ENCODE measurements at regions not wholly inside any gene's neighbourhood (a gene's known extent, or its start where the extent isn't known, plus 50 kb on each side); places are given as distances from the start of the nearest gene placed in this dataset.

GRCh38 chr17:74083321-74083720 lies 120.2 kb upstream of the RPL38 start:
- intact Hi-C loops (cut with DNase I; ENCODE audit: low total_unique reads) (no loop called here), in situ Hi-C loops (cut with MboI; ENCODE audit: low pct_ligation_motif_present in 1 of 4, low pct_unique_long_range_greater_than_20kb in 1 of 4, low sequenced_read_pairs in 3 of 4) (no loop called here)
- no peaks in the 10 kb centered on the region for H3K4me1 ChIP-seq
- WGBS, 2 donors (ENCODE audit: low coverage in 1 of 2) = 40% methylated on average over 3 of the region's 3 CpGs; no CpG with 5 or more reads in 1 of the 2 donors
- H3K9me3 ChIP-seq = peaks cover 3 to 4% of the 10 kb centered on the region in 2 donors
- peaks cover 35% of the 10 kb centered on the region for H3K27me3 ChIP-seq
- TF ChIP-seq EP300 (IDR thresholded peaks at IDR 0.05; ENCODE audit: low read depth) = no peak
- no peak overlapping the region for H3K27ac ChIP-seq
- no peaks in the 10 kb centered on the region for H3K36me3 ChIP-seq
- no peak overlapping the region for H3K4me3 ChIP-seq
- no peak for DNase-seq

DNA sequence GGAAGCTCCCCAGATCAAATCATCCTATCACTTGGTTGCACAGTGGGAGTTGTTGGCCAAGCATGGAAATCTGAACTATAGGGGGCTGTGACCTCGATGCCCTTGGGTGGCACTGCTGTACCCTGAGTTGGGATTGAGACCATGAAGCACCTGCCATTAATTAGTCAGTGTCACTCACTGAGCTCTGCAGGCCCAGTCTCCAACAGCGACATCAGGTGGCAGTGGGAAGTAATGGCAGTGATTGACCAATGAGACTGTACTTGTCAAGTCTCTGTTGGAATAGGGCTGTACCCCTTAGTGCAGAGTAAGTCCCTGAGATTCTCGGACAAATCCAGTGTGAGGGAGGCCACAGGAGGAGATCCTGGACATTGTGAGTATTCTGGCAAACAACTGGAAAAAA lies 118.0 kb upstream of the RPL38 start:
- in situ Hi-C loops (cut with MboI; ENCODE audit: low pct_ligation_motif_present in 1 of 4, low pct_unique_long_range_greater_than_20kb in 1 of 4, low sequenced_read_pairs in 3 of 4) (no loop called here), intact Hi-C loops (cut with DNase I; ENCODE audit: low total_unique reads) (no loop called here)
- 69 to 83% methylated on average over 2 to 3 of the region's 3 CpGs for WGBS, 2 donors (ENCODE audit: low coverage in 1 of 2)
- no peak for DNase-seq
- H3K4me3 ChIP-seq = no peak overlapping the region
- H3K36me3 ChIP-seq = no peaks in the 10 kb centered on the region
- H3K9me3 ChIP-seq = peaks cover 3 to 4% of the 10 kb centered on the region in 2 donors
- no peaks in the 10 kb centered on the region for H3K4me1 ChIP-seq
- TF ChIP-seq POLR2A (IDR thresholded peaks at IDR 0.05) = no peak
- TF ChIP-seq POLR2AphosphoS5 (IDR thresholded peaks at IDR 0.05) = no peak
- no peak for TF ChIP-seq EP300 (IDR thresholded peaks at IDR 0.05; ENCODE audit: low read depth)
- TF ChIP-seq, protein P1, sequence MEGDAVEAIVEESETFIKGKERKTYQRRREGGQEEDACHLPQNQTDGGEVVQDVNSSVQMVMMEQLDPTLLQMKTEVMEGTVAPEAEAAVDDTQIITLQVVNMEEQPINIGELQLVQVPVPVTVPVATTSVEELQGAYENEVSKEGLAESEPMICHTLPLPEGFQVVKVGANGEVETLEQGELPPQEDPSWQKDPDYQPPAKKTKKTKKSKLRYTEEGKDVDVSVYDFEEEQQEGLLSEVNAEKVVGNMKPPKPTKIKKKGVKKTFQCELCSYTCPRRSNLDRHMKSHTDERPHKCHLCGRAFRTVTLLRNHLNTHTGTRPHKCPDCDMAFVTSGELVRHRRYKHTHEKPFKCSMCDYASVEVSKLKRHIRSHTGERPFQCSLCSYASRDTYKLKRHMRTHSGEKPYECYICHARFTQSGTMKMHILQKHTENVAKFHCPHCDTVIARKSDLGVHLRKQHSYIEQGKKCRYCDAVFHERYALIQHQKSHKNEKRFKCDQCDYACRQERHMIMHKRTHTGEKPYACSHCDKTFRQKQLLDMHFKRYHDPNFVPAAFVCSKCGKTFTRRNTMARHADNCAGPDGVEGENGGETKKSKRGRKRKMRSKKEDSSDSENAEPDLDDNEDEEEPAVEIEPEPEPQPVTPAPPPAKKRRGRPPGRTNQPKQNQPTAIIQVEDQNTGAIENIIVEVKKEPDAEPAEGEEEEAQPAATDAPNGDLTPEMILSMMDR (IDR thresholded peaks at IDR 0.05) = no peak
- peaks cover 33% of the 10 kb centered on the region for H3K27me3 ChIP-seq
- H3K27ac ChIP-seq = no peak overlapping the region

GRCh38 chr17:74087002-74087585 lies 116.4 kb upstream of the RPL38 start:
- TF ChIP-seq POLR2A (IDR thresholded peaks at IDR 0.05) (no peak), EP300 (IDR thresholded peaks at IDR 0.05; ENCODE audit: low read depth) (no peak)
- 81% methylated on average over 9 of the region's 9 CpGs; no CpG with 5 or more reads in 1 of the 2 donors for WGBS, 2 donors (ENCODE audit: low coverage in 1 of 2)
- no peaks in the 10 kb centered on the region for H3K36me3 ChIP-seq
- DNase-seq = no peak
- peaks cover 17% of the 10 kb centered on the region for H3K27me3 ChIP-seq
- intact Hi-C loops (cut with DNase I; ENCODE audit: low total_unique reads) (no loop called here), in situ Hi-C loops (cut with MboI; ENCODE audit: low pct_ligation_motif_present in 1 of 4, low pct_unique_long_range_greater_than_20kb in 1 of 4, low sequenced_read_pairs in 3 of 4) (no loop called here)
- no peak overlapping the region for H3K4me3 ChIP-seq
- no peak overlapping the region for H3K27ac ChIP-seq
- peaks cover 3 to 4% of the 10 kb centered on the region in 2 donors for H3K9me3 ChIP-seq
- H3K4me1 ChIP-seq = no peaks in the 10 kb centered on the region

DNA sequence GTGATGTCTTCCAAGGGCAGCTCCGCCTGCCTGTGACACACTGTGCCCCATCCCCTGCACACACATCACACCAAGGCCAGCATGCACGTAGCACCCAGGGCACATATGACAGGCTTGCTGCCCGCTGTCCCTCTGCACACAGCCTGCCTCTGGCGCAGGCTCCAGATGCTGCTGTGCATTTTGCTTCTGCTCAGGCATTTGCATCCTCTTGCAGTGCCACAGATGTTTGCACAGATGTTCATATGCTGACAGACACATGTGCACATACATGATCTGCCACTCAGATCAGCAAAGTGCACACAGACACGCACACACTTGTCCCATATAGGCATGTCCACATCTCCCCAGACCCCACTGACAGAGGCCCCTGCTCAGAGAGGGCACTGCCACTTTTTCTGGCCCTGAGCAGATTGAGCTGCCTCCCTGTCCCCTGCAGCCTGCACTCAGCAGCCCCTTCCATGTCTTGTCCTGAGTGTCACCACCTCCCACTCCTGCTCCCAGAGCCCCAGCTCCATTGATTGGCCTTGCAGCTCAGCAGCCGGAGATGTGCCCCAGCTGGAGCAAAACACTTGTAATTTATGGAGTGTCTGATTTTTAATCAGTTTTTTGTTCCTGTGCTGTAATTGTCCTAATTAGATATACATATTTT lies 115.1 kb upstream of the RPL38 start:
- Histone ChIP-seq H3K27me3 (peaks cover 6% of the 10 kb centered on the region), H3K27ac (no peak overlapping the region), H3K4me3 (no peak overlapping the region), H3K4me1 (no peaks in the 10 kb centered on the region), H3K36me3 (no peaks in the 10 kb centered on the region), H3K9me3 (peaks cover 3 to 4% of the 10 kb centered on the region in 2 donors)
- in situ Hi-C loops (cut with MboI; ENCODE audit: low pct_ligation_motif_present in 1 of 4, low pct_unique_long_range_greater_than_20kb in 1 of 4, low sequenced_read_pairs in 3 of 4) (no loop called here), intact Hi-C loops (cut with DNase I; ENCODE audit: low total_unique reads) (no loop called here)
- DNase-seq = no peak
- WGBS, 2 donors (ENCODE audit: low coverage in 1 of 2) = 71 to 79% methylated on average over 1 to 6 of the region's 6 CpGs
- TF ChIP-seq POLR2AphosphoS5 (IDR thresholded peaks at IDR 0.05) (no peak), POLR2A (IDR thresholded peaks at IDR 0.05) (no peak), EP300 (IDR thresholded peaks at IDR 0.05; ENCODE audit: low read depth) (no peak)
- TF ChIP-seq, protein P1 (IDR thresholded peaks at IDR 0.05) = no peak

DNA sequence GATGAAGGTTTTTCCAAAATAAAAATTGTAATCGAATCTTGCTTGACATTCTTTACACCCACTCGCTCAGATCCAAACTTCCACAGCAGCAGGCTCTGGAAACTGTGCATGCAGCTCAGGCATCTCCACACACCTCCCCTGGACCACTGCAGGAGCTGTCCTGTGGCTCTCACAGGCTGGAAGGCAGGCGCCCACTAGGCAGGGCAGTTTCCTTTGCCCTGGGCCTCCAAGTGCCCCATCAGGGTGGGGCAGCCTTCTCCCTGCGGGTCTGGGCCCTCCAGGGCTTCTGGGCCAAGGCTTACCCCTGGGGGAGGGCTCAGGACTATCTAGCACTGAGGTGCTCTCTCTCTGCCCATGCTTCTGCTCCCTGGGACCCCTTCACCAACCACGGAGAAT lies 114.5 kb upstream of the RPL38 start:
- intact Hi-C loops (cut with DNase I; ENCODE audit: low total_unique reads) = no loop called here

More for the DNA sequence above, 114.5 kb upstream of the RPL38 start:
- H3K36me3 ChIP-seq = no peaks in the 10 kb centered on the region
- no peak overlapping the region for H3K27ac ChIP-seq
- in situ Hi-C loops (cut with MboI; ENCODE audit: low pct_ligation_motif_present in 1 of 4, low pct_unique_long_range_greater_than_20kb in 1 of 4, low sequenced_read_pairs in 3 of 4) = no loop called here
- peaks cover 5% of the 10 kb centered on the region for H3K27me3 ChIP-seq
- DNase-seq = no peak
- H3K4me1 ChIP-seq = no peaks in the 10 kb centered on the region
- TF ChIP-seq POLR2A (IDR thresholded peaks at IDR 0.05) = no peak
- TF ChIP-seq POLR2AphosphoS5 (IDR thresholded peaks at IDR 0.05) = no peak
- TF ChIP-seq, protein P1 (IDR thresholded peaks at IDR 0.05) = no peak
- TF ChIP-seq EP300 (IDR thresholded peaks at IDR 0.05; ENCODE audit: low read depth) = no peak
- WGBS, 2 donors (ENCODE audit: low coverage in 1 of 2) = 62 to 90% methylated on average over 2 to 5 of the region's 5 CpGs
- peaks cover 3 to 4% of the 10 kb centered on the region in 2 donors for H3K9me3 ChIP-seq
- H3K4me3 ChIP-seq = no peak overlapping the region

Data from transverse colon (tissue), 4 donors.